ENCODE measurements at regions not wholly inside any gene's neighbourhood (a gene's known extent, or its start where the extent isn't known, plus 50 kb on each side); places are given as distances from the start of the nearest gene placed in this dataset.

GRCh38 chr7:52620849-52621248 lies 414.6 kb upstream of the POM121L12 start:
- no peak for DNase-seq
- Histone ChIP-seq H3K4me3 (no peak overlapping the region), H4K20me1 (ENCODE audit: insufficient read depth) (no peaks in the 10 kb centered on the region), H2AFZ (peak overlapping the region; percentile 45; the same call in 1 of the 2 replicates), H3K79me2 (ENCODE audit: low read depth) (no peaks in the 10 kb centered on the region), H3K9me2 (ENCODE audit: insufficient read depth) (no peaks in the 10 kb centered on the region), H3K36me3 (ENCODE audit: low read depth) (no peaks in the 10 kb centered on the region), H3K4me1 (replicated peaks; ENCODE audit: insufficient read depth) (no peaks in the 10 kb centered on the region), H3F3A (ENCODE audit: insufficient read depth, low read depth) (no peaks in the 10 kb centered on the region), H3K27me3 (ENCODE audit: insufficient read depth, low read depth) (no peaks in the 10 kb centered on the region), H3K9me3 (ENCODE audit: insufficient read depth, low read depth) (no peaks in the 10 kb centered on the region), H3K27ac (no peak overlapping the region), H3K4me2 (no peak overlapping the region)
- CTCF ChIA-PET, result no interaction called here
- POLR2A ChIA-PET (ENCODE audit: unreplicated experiment), result no interaction called here
- intact Hi-C loops (cut with micrococcal nuclease; ENCODE audit: unreplicated experiment), result no loop called here
- BruUV-seq (replicated peaks), result no TSS peak
- TF ChIP-seq EZH2 (IDR thresholded peaks at IDR 0.05; ENCODE audit: low read depth), result no peak

- CTCF ChIA-PET, result no interaction called here
- BruUV-seq (replicated peaks), result no TSS peak
These were observed 418.9 kb upstream of the POM121L12 start for GRCh38 chr7:52616552-52616951.

DNA sequence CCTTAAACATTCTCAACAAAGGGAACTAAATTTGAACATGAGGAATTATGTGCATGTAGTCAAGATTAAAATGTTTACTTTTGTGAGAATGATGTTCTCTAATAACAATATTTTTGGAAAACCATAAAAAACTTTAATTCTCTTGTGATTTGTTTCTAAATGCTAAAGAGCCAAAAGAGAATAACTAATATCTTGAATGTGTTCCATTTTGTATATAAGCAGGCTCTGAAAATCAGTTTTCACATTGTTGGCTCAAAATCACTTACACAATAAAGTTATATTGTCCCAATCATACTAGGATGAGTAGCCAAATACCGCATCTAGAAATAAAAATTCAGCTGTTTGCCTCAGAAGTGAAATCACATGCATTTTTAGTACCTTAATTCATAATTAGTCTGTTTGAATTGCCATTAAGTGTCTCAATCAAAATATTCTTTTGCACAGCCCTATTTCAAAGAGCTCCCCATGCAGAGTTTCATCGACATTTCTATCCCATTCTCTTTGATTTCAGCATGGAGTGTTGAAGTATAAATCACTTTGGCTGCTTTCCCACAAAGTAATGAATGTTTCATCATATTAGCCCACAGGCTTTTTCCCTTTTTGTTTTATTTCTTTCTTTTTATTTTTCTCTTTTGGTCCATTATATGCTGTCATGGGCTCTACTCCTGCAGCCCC lies 420.3 kb upstream of the POM121L12 start:
- H3K79me2 ChIP-seq (ENCODE audit: low read depth), result no peaks in the 10 kb centered on the region
- no peak overlapping the region for H2AFZ ChIP-seq
- H3K4me2 ChIP-seq, result no peak overlapping the region
- H3K27ac ChIP-seq, result no peak overlapping the region
- no peaks in the 10 kb centered on the region for H3F3A ChIP-seq (ENCODE audit: insufficient read depth, low read depth)
- H3K27me3 ChIP-seq (ENCODE audit: insufficient read depth, low read depth), result no peaks in the 10 kb centered on the region
- H3K4me3 ChIP-seq, result no peak overlapping the region
- CTCF ChIA-PET, result no interaction called here
- no peaks in the 10 kb centered on the region for H3K9me3 ChIP-seq (ENCODE audit: insufficient read depth, low read depth)
- DNase-seq, result no peak
- POLR2A ChIA-PET (ENCODE audit: unreplicated experiment), result no interaction called here
- no peaks in the 10 kb centered on the region for H3K4me1 ChIP-seq (replicated peaks; ENCODE audit: insufficient read depth)
- TF ChIP-seq EZH2 (IDR thresholded peaks at IDR 0.05; ENCODE audit: low read depth), result no peak
- TF ChIP-seq CTCF (conservative IDR thresholded peaks at IDR 0.05), result no peak
- H4K20me1 ChIP-seq (ENCODE audit: insufficient read depth), result no peaks in the 10 kb centered on the region
- intact Hi-C loops (cut with micrococcal nuclease; ENCODE audit: unreplicated experiment), result no loop called here
- BruUV-seq (replicated peaks), result no TSS peak
- H3K9me2 ChIP-seq (ENCODE audit: insufficient read depth), result no peaks in the 10 kb centered on the region
- no peaks in the 10 kb centered on the region for H3K36me3 ChIP-seq (ENCODE audit: low read depth)

More at GRCh38 chr7:52616552-52616951, 418.9 kb upstream of the POM121L12 start:
- H3F3A ChIP-seq (ENCODE audit: insufficient read depth, low read depth), result no peaks in the 10 kb centered on the region
- H3K36me3 ChIP-seq (ENCODE audit: low read depth), result no peaks in the 10 kb centered on the region
- no peaks in the 10 kb centered on the region for H3K27me3 ChIP-seq (ENCODE audit: insufficient read depth, low read depth)
- no peak overlapping the region for H2AFZ ChIP-seq
- no peaks in the 10 kb centered on the region for H3K9me3 ChIP-seq (ENCODE audit: insufficient read depth, low read depth)
- POLR2A ChIA-PET (ENCODE audit: unreplicated experiment), result no interaction called here
- H3K27ac ChIP-seq, result no peak overlapping the region
- no peaks in the 10 kb centered on the region for H3K79me2 ChIP-seq (ENCODE audit: low read depth)
- intact Hi-C loops (cut with micrococcal nuclease; ENCODE audit: unreplicated experiment), result no loop called here
- no peak for TF ChIP-seq CTCF (conservative IDR thresholded peaks at IDR 0.05)
- no peak for TF ChIP-seq EZH2 (IDR thresholded peaks at IDR 0.05; ENCODE audit: low read depth)
- no peaks in the 10 kb centered on the region for H3K9me2 ChIP-seq (ENCODE audit: insufficient read depth)
- no peak overlapping the region for H3K4me2 ChIP-seq
- no peaks in the 10 kb centered on the region for H4K20me1 ChIP-seq (ENCODE audit: insufficient read depth)
- H3K4me1 ChIP-seq (replicated peaks; ENCODE audit: insufficient read depth), result no peaks in the 10 kb centered on the region
- no peak for DNase-seq
- no peak overlapping the region for H3K4me3 ChIP-seq

GRCh38 chr7:52609511-52609910 lies 425.9 kb upstream of the POM121L12 start:
- POLR2A ChIA-PET (ENCODE audit: unreplicated experiment), result no interaction called here
- DNase-seq, result no peak
- no peaks in the 10 kb centered on the region for H3K79me2 ChIP-seq (ENCODE audit: low read depth)
- H3F3A ChIP-seq (ENCODE audit: insufficient read depth, low read depth), result no peaks in the 10 kb centered on the region
- no peak overlapping the region for H3K4me3 ChIP-seq
- no peak overlapping the region for H3K27ac ChIP-seq
- 0 out of 2 replicates have a peak overlapping the region, but pooled peaks have one; percentile 23 for H2AFZ ChIP-seq
- H3K27me3 ChIP-seq (ENCODE audit: insufficient read depth, low read depth), result no peaks in the 10 kb centered on the region
- CTCF ChIA-PET, result no interaction called here
- no peak overlapping the region for H3K4me2 ChIP-seq
- no peaks in the 10 kb centered on the region for H3K36me3 ChIP-seq (ENCODE audit: low read depth)
- H3K9me2 ChIP-seq (ENCODE audit: insufficient read depth), result no peaks in the 10 kb centered on the region
- no peak for TF ChIP-seq EZH2 (IDR thresholded peaks at IDR 0.05; ENCODE audit: low read depth)
- no peak for TF ChIP-seq CTCF (conservative IDR thresholded peaks at IDR 0.05)
- BruUV-seq (replicated peaks), result no TSS peak
- intact Hi-C loops (cut with micrococcal nuclease; ENCODE audit: unreplicated experiment), result no loop called here
- H3K4me1 ChIP-seq (replicated peaks; ENCODE audit: insufficient read depth), result no peaks in the 10 kb centered on the region
- H3K9me3 ChIP-seq (ENCODE audit: insufficient read depth, low read depth), result no peaks in the 10 kb centered on the region
- no peaks in the 10 kb centered on the region for H4K20me1 ChIP-seq (ENCODE audit: insufficient read depth)
